Ovary (tissue), 1 donor: ENCODE measurements at regions not wholly inside any gene's neighbourhood (a gene's known extent, or its start where the extent isn't known, plus 50 kb on each side); places are given as distances from the start of the nearest gene placed in this dataset.

Experiments used
- EP300 ChIP-seq: sonication (generic); formaldehyde crosslinking; IDR thresholded peaks from one replicate; pipeline ENCODE4 v1.6.1; 2017; ENCODE audit warnings: antibody characterized with exemption
- POLR2A ChIP-seq: fragments of 450-650 bp; IDR thresholded peaks from one replicate; pipeline ENCODE4 v1.6.1; 2017; ENCODE audit warnings: antibody characterized with exemption, mild to moderate bottlenecking, moderate library complexity

DNA sequence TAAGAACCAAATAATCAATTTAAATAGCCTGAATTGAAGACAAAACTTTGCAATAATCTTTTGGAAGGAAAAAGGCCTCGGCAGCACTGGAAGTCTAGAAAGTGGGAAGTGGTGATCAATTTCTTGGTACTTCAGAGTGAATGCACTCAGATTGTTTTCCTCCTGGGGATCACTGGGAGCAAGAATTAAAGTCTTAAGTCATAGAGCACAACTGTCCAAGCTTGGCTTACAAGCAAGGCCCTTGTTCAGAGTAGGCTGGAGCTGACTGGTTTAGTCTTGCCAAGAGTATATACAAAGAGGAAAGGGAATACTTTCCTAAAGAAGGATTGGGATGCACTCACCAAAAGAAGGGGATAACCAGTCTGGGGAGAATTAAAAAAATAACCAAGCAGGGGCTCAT lies 637.1 kb downstream of the CCSER2 start:
- TF ChIP-seq EP300 (no peak), POLR2A (no peak)
